SIG-M5 (cell line): ENCODE measurements at regions not wholly inside any gene's neighbourhood (a gene's known extent, or its start where the extent isn't known, plus 50 kb on each side); places are given as distances from the start of the nearest gene placed in this dataset.

Experiments
- DNase-seq: peaks from one replicate; lab custom pipeline; 2025; lab: John Stamatoyannopoulos, UW

GRCh38 chr10:88200312-88201032, 337.0 kb downstream of the PTEN start:
- DNase-seq, result no peak

GRCh38 chr10:88205842-88206446, 342.5 kb downstream of the PTEN start:
- DNase-seq, result no peak

GRCh38 chr10:88207121-88207546, 343.7 kb downstream of the PTEN start:
- no peak for DNase-seq

GRCh38 chr10:88209231-88209630, 345.8 kb downstream of the PTEN start:
- no peak for DNase-seq

GRCh38 chr10:88209837-88210561, 346.6 kb downstream of the PTEN start:
- DNase-seq, result no peak

GRCh38 chr10:88211230-88211629, 347.8 kb downstream of the PTEN start:
- DNase-seq, result no peak

GRCh38 chr10:88212069-88212468, 348.6 kb downstream of the PTEN start:
- DNase-seq, result no peak

- no peak for DNase-seq
Observed at GRCh38 chr10:88213065-88213605, 349.7 kb downstream of the PTEN start.

- DNase-seq, result no peak
Observed at GRCh38 chr10:88216976-88217375, 353.6 kb downstream of the PTEN start.

- DNase-seq, result no peak
Observed at GRCh38 chr10:88218362-88218761, 354.9 kb downstream of the PTEN start.

GRCh38 chr10:88219753-88220152, 356.3 kb downstream of the PTEN start:
- no peak for DNase-seq

GRCh38 chr10:88221010-88221973, 357.9 kb downstream of the PTEN start:
- no peak for DNase-seq

- DNase-seq, result no peak
Observed at GRCh38 chr10:88222881-88223280, 359.5 kb downstream of the PTEN start.
